CD4-positive, alpha-beta T cell (primary cell): ENCODE measurements at regions not wholly inside any gene's neighbourhood (a gene's known extent, or its start where the extent isn't known, plus 50 kb on each side); places are given as distances from the start of the nearest gene placed in this dataset.

Experiments
- ATAC-seq: fragments of 200-7000 bp; cut with Tn5 transposase; one replicate; pipeline ENCODE4 v1.10.0; 2022; ENCODE audit warnings: mild to moderate bottlenecking; ENCODE audit not compliant: poor library complexity
- CTCF ChIA-PET: fragments of 350-600 bp; sonication (Branson Sonifier 250); formaldehyde crosslinking; loops from one replicate; lab custom pipeline; 2021; ENCODE audit warnings: antibody characterized with exemption, inconsistent platforms; lab: Charles Lee
- POLR2A ChIA-PET: fragments of 350-600 bp; sonication (Branson Sonifier 250); formaldehyde crosslinking; loops from one replicate; lab custom pipeline; 2021; ENCODE audit warnings: antibody characterized with exemption, inconsistent platforms; lab: Charles Lee
- DNase-seq, 14 experiments: peaks; one replicate each; pipeline ENCODE4 v3.0.0-alpha.2; 2013 to 2020; ENCODE audit warnings: mixed read lengths in 2 of 14
- H3K27ac ChIP-seq, 2 donors: one replicate each; pipeline versions ENCODE4 v1.5.1 to v1.7.0; 2013; ENCODE audit warnings: low read length in 2 of 2, low read depth in 1 of 2, mild to moderate bottlenecking in 1 of 2
- H3K27me3 ChIP-seq, 2 experiments: 1 replicate in 1 of 2; 2 replicates in 1 of 2; pipeline versions ENCODE4 v1.6.1 to v1.7.0; 2013; ENCODE audit warnings: low read length in 2 of 2, control low read depth in 1 of 2, mild to moderate bottlenecking in 1 of 2, moderate library complexity in 1 of 2; ENCODE audit not compliant: insufficient read depth in 2 of 2, control insufficient read depth in 1 of 2
- H3K36me3 ChIP-seq: one replicate; pipeline ENCODE4 v1.6.1; 2013; ENCODE audit warnings: low read length, control low read depth; ENCODE audit not compliant: insufficient read depth
- H3K4me1 ChIP-seq: one replicate; pipeline ENCODE4 v1.6.1; 2013; ENCODE audit warnings: low read length, control low read depth; ENCODE audit not compliant: insufficient read depth
- H3K4me3 ChIP-seq: one replicate; pipeline ENCODE4 v1.5.1; 2013; ENCODE audit warnings: mild to moderate bottlenecking, low read length, moderate library complexity
- H3K9me3 ChIP-seq, 2 experiments: 1 replicate in 1 of 2; 2 replicates in 1 of 2; pipeline versions ENCODE4 v1.6.1 to v1.7.0; 2013; ENCODE audit warnings: low read length in 2 of 2, mild to moderate bottlenecking in 2 of 2, control low read depth in 1 of 2, moderate library complexity in 1 of 2; ENCODE audit not compliant: control insufficient read depth in 1 of 2, insufficient read depth in 1 of 2
- H3K27ac Mint-ChIP-seq: one replicate; pipeline ENCODE4 v1.8.0; 2020; ENCODE audit warnings: mixed read lengths
- H3K27me3 Mint-ChIP-seq: one replicate; pipeline ENCODE4 v1.8.0; 2021; ENCODE audit warnings: mixed read lengths
- H3K36me3 Mint-ChIP-seq: one replicate; pipeline ENCODE4 v1.8.0; 2021; ENCODE audit warnings: low read depth, mixed read lengths
- H3K4me1 Mint-ChIP-seq: one replicate; pipeline ENCODE4 v1.8.0; 2021; ENCODE audit warnings: low read depth, mixed read lengths
- H3K4me3 Mint-ChIP-seq: one replicate; pipeline ENCODE4 v1.8.0; 2020; ENCODE audit warnings: mild to moderate bottlenecking, mixed read lengths
- H3K9me3 Mint-ChIP-seq: one replicate; pipeline ENCODE4 v1.8.0; 2020; ENCODE audit warnings: mixed read lengths
- intact Hi-C, 2 experiments: fragments of 100-400 bp; cut with DNase I in 1 of 2; cut with micrococcal nuclease in 1 of 2; formaldehyde crosslinking; loops; one replicate each; pipeline versions ENCODE4 v1.15.1 to v1.9.0; 2023 to 2025; cut with DNase I, micrococcal nuclease
- TF ChIP-seq, protein P1 (sequence below): fragments of 200-600 bp; IDR thresholded peaks from one replicate; pipeline ENCODE4 v1.8.0; 2022; ENCODE audit warnings: antibody characterized with exemption, mild to moderate bottlenecking

DNA sequence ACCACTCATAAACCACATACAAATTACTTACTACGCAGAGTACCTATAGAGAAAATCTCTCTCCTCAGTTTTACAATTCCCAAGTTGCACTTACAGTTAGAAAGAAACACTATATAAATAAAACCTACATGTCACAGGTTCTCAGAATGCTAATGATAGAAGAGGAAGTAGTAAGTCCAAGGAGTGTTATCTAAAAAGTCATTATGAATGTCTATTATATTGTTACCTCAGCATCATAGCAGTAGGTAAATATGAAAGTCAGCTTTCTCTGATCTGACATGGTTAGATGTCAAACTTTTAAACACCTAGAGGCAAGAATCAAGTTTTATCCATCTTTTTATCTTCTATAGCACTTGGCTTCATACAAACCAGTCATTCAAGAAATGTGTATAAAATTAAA is 163.2 kb upstream of the FAM241A start:
- ChIA-PET CTCF (no interaction called here), POLR2A (no interaction called here)
- Mint-ChIP-seq H3K36me3 (no peaks in the 10 kb centered on the region), H3K4me3 (no peak overlapping the region), H3K27me3 (peaks cover 37% of the 10 kb centered on the region), H3K27ac (no peak overlapping the region), H3K4me1 (no peaks in the 10 kb centered on the region), H3K9me3 (no peaks in the 10 kb centered on the region)
- no peak overlapping the region for H3K4me3 ChIP-seq
- TF ChIP-seq, protein P1, sequence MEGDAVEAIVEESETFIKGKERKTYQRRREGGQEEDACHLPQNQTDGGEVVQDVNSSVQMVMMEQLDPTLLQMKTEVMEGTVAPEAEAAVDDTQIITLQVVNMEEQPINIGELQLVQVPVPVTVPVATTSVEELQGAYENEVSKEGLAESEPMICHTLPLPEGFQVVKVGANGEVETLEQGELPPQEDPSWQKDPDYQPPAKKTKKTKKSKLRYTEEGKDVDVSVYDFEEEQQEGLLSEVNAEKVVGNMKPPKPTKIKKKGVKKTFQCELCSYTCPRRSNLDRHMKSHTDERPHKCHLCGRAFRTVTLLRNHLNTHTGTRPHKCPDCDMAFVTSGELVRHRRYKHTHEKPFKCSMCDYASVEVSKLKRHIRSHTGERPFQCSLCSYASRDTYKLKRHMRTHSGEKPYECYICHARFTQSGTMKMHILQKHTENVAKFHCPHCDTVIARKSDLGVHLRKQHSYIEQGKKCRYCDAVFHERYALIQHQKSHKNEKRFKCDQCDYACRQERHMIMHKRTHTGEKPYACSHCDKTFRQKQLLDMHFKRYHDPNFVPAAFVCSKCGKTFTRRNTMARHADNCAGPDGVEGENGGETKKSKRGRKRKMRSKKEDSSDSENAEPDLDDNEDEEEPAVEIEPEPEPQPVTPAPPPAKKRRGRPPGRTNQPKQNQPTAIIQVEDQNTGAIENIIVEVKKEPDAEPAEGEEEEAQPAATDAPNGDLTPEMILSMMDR = no peak
- no peak for DNase-seq
- ATAC-seq = no peak
- H3K36me3 ChIP-seq = no peaks in the 10 kb centered on the region
- H3K4me1 ChIP-seq = no peaks in the 10 kb centered on the region
- H3K27me3 ChIP-seq = peaks cover 0 to 6% of the 10 kb centered on the region in 2 experiments
- intact Hi-C loops = no loop called here
- no peak overlapping the region for H3K27ac ChIP-seq
- peaks cover 0 to 3% of the 10 kb centered on the region in 2 experiments for H3K9me3 ChIP-seq

DNA sequence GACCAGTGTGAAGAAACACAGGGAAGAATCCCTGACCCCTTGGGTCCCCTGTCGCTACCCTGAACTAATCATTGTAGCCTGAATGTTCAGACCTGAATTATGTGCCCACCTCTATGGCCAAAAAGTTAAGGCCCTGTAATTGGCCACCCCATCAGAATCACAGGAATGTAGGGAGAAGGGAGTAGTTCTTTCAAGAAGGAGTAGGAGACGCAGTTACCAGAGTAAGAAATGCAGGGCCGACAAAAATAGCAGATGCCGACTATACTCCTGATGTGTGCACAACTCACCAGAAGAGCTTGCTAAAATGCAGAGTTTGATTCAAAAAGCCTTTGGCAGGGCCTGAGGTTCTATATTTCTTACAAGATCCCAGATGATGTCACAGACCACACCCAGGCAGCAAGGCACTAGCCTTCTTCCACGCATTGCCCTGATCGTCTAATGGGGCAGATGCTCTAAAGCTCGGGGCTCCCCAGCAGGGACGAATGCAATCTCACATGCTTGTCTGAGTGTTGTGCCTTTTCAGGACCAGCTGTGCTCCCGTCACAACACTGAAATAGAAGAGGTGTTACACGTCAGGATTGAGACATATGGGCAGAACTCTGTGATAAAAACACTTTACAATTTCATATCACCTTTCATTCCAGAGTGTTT is 161.0 kb upstream of the FAM241A start:
- Histone ChIP-seq H3K27me3 (peaks cover 0 to 6% of the 10 kb centered on the region in 2 experiments), H3K36me3 (no peaks in the 10 kb centered on the region), H3K27ac (no peak overlapping the region), H3K4me3 (no peak overlapping the region), H3K9me3 (no peaks in the 10 kb centered on the region), H3K4me1 (no peaks in the 10 kb centered on the region)
- TF ChIP-seq, protein P1 = no peak
- no peak for DNase-seq
- no peak overlapping the region for H3K27ac Mint-ChIP-seq
- H3K4me3 Mint-ChIP-seq = no peak overlapping the region
- CTCF ChIA-PET = no interaction called here
- peaks cover 46% of the 10 kb centered on the region for H3K27me3 Mint-ChIP-seq
- intact Hi-C loops = no loop called here
- H3K9me3 Mint-ChIP-seq = no peaks in the 10 kb centered on the region
- POLR2A ChIA-PET = no interaction called here
- H3K36me3 Mint-ChIP-seq = no peaks in the 10 kb centered on the region
- no peak for ATAC-seq
- no peaks in the 10 kb centered on the region for H3K4me1 Mint-ChIP-seq

DNA sequence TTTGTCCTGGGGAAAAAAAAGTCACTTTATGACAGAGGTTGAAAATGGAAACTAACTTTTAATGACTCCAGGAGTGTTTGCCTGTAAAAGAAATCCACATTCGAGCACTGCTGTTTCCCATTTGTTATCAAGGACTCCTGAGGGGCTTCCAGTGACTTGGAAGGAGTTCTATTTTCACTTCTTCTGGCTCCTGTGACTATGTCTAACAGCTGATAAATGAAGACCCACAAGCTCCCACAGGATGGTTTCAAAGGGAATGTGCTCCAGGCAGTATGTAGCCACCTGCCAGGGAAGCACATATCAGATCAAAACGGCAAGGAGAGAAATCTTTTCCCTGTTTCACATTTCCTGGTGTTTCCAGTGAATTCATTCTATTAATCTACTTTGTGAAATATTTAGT is 159.8 kb upstream of the FAM241A start:
- Mint-ChIP-seq H3K36me3 (no peaks in the 10 kb centered on the region), H3K9me3 (no peaks in the 10 kb centered on the region), H3K27me3 (peaks cover 50% of the 10 kb centered on the region), H3K27ac (no peak overlapping the region), H3K4me1 (no peaks in the 10 kb centered on the region), H3K4me3 (no peak overlapping the region)
- Histone ChIP-seq H3K9me3 (no peaks in the 10 kb centered on the region), H3K27me3 (peaks cover 0 to 6% of the 10 kb centered on the region in 2 experiments), H3K4me3 (no peak overlapping the region), H3K36me3 (no peaks in the 10 kb centered on the region), H3K27ac (no peak overlapping the region), H3K4me1 (no peaks in the 10 kb centered on the region)
- TF ChIP-seq, protein P1 = no peak
- intact Hi-C loops = no loop called here
- ChIA-PET POLR2A (no interaction called here), CTCF (no interaction called here)
- ATAC-seq (no peak), DNase-seq (no peak)
